Type B pancreatic cell (in vitro differentiated cells): ENCODE measurements at regions not wholly inside any gene's neighbourhood (a gene's known extent, or its start where the extent isn't known, plus 50 kb on each side); places are given as distances from the start of the nearest gene placed in this dataset.

Experiments used
- DNase-seq: peaks from one replicate; pipeline ENCODE4 v3.0.0; 2021; ENCODE audit warnings: mixed read lengths; ENCODE audit not compliant: unreplicated experiment; ENCODE audit errors: extremely low spot score
- H3K27ac Mint-ChIP-seq: 2 replicates; pipeline ENCODE4 v1.8.0; 2021; ENCODE audit warnings: mild to moderate bottlenecking, mixed read lengths
- H3K27me3 Mint-ChIP-seq: 2 replicates; pipeline ENCODE4 v1.8.0; 2021; ENCODE audit warnings: mixed read lengths
- H3K36me3 Mint-ChIP-seq: 2 replicates; pipeline ENCODE4 v1.8.0; 2021; ENCODE audit warnings: mixed read lengths
- H3K4me1 Mint-ChIP-seq: one replicate; pipeline ENCODE4 v1.8.0; 2021; ENCODE audit warnings: mixed read lengths; ENCODE audit not compliant: unreplicated experiment
- H3K4me3 Mint-ChIP-seq: 2 replicates; pipeline ENCODE4 v1.8.0; 2021; ENCODE audit warnings: mild to moderate bottlenecking, mixed read lengths
- H3K9me3 Mint-ChIP-seq: 2 replicates; pipeline ENCODE4 v1.8.0; 2021; ENCODE audit warnings: mixed read lengths
- CTCF ChIP-seq: fragments of 200-600 bp; sonication (generic); conservative IDR thresholded peaks from 2 replicates; pipeline ENCODE4 v1.5.0; 2021; ENCODE audit warnings: antibody characterized with exemption, mild to moderate bottlenecking

DNA sequence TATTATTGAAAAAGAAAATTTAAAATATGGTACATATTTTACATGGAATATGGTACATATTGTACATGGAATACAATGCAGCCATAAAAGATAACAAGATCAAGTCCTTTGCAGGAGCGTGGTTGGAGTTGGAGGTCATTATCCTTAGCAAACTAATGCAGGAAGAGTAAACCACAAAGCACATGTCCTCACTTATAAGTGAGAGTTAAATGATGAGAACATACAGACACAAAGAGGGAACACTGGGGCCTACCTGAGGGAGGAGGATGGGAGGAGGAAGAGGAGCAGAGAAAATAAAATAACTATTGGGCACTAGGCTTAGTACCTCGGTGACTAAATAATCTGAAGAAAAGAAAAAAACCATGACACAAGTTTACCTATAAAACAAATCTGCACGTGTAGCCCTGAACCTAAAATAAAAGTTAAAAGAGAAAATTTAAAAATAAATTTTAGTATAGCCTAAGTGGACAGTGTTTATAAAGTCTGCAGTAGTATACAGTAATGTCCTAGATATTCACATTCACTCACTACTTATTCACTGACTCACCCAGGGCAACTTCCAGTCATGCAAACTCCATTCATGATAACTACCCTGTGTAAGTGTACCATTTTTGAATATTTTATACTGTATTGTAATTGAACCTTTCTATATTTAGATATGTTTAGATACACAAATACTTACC lies 204.4 kb downstream of the FAM76B start:
- no peak for TF ChIP-seq CTCF
- no peaks in the 10 kb centered on the region for H3K36me3 Mint-ChIP-seq
- H3K27ac Mint-ChIP-seq: no peak overlapping the region
- no peak overlapping the region for H3K4me3 Mint-ChIP-seq
- peaks cover 4% of the 10 kb centered on the region for H3K4me1 Mint-ChIP-seq
- no peak for DNase-seq
- H3K27me3 Mint-ChIP-seq: no peaks in the 10 kb centered on the region
- peaks cover 4% of the 10 kb centered on the region for H3K9me3 Mint-ChIP-seq

DNA sequence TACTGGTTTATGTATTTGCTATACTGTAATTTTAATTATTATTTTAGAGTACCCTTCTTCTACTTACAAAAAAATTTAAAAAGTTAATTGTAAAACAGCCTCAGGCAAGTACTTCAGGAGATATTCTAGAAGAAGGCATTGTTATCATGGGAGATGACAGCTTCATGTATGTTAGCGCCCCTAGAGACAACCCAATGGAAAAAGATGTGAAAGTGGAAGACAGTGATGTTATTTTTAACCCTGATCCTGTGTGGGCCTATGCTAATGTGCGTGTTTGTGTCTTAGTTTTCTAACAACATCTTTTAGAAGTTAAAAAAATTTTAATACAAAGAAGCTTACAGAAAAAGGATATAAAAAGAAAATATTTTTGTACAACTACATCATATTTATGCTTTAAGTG lies 205.0 kb downstream of the FAM76B start:
- Mint-ChIP-seq H3K27me3 (no peaks in the 10 kb centered on the region), H3K9me3 (peaks cover 6% of the 10 kb centered on the region), H3K27ac (no peak overlapping the region), H3K36me3 (no peaks in the 10 kb centered on the region), H3K4me3 (no peak overlapping the region), H3K4me1 (peaks cover 4% of the 10 kb centered on the region)
- TF ChIP-seq CTCF: no peak
- DNase-seq: no peak

- no peak for TF ChIP-seq CTCF
- Mint-ChIP-seq H3K27me3 (no peaks in the 10 kb centered on the region), H3K9me3 (peaks cover 8% of the 10 kb centered on the region), H3K4me3 (no peak overlapping the region), H3K27ac (no peak overlapping the region), H3K36me3 (no peaks in the 10 kb centered on the region), H3K4me1 (peaks cover 4% of the 10 kb centered on the region)
- no peak for DNase-seq
Observed at GRCh38 chr11:95584180-95584579, 205.4 kb downstream of the FAM76B start.

GRCh38 chr11:95577716-95578460 lies 211.7 kb downstream of the FAM76B start:
- H3K27me3 Mint-ChIP-seq: no peaks in the 10 kb centered on the region
- no peak overlapping the region for H3K27ac Mint-ChIP-seq
- H3K4me3 Mint-ChIP-seq: no peak overlapping the region
- no peaks in the 10 kb centered on the region for H3K36me3 Mint-ChIP-seq
- H3K9me3 Mint-ChIP-seq: peaks cover 12% of the 10 kb centered on the region
- TF ChIP-seq CTCF: no peak
- no peak for DNase-seq
- peaks cover 24% of the 10 kb centered on the region for H3K4me1 Mint-ChIP-seq

GRCh38 chr11:95576146-95576845 lies 213.3 kb downstream of the FAM76B start:
- H3K4me1 Mint-ChIP-seq: peaks cover 24% of the 10 kb centered on the region
- H3K27me3 Mint-ChIP-seq: no peaks in the 10 kb centered on the region
- peaks cover 8% of the 10 kb centered on the region for H3K9me3 Mint-ChIP-seq
- H3K4me3 Mint-ChIP-seq: no peak overlapping the region
- H3K27ac Mint-ChIP-seq: no peak overlapping the region
- no peak for TF ChIP-seq CTCF
- H3K36me3 Mint-ChIP-seq: no peaks in the 10 kb centered on the region
- DNase-seq: no peak
